GM23248 (cell line): ENCODE measurements at regions not wholly inside any gene's neighbourhood (a gene's known extent, or its start where the extent isn't known, plus 50 kb on each side); places are given as distances from the start of the nearest gene placed in this dataset.

Experiments
- EZH2 ChIP-seq: fragments of 200-600 bp; sonication (generic); IDR thresholded peaks from 2 replicates; pipeline ENCODE4 v1.6.1; 2018; ENCODE audit warnings: antibody characterized with exemption, mild to moderate bottlenecking; ENCODE audit not compliant: insufficient read depth, poor library complexity, severe bottlenecking
- EZH2phosphoT487 ChIP-seq: fragments of 200-600 bp; sonication (generic); IDR thresholded peaks from 2 replicates; pipeline ENCODE4 v1.6.1; 2018; ENCODE audit warnings: antibody characterized with exemption, moderate library complexity, mild to moderate bottlenecking, low read depth; ENCODE audit not compliant: insufficient read depth

DNA sequence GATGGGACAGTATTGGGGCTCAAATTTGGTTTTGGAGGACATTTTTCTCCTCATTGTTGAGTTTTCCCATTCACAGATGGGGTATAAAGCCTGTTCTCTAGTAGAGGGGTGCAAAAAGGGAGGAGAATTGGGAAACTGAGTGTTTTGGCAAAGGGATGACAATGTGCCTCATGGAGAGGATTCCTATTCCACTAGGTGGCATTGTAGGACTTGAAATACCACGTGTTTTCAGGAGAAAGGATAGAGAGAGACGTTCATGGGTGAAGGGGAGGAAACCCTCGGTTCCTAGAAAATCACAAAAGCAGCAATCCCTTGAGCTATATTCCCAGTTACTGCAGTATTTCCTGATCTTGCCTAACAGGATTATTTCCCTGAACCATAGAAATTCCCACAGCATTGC is 113.7 kb upstream of the SRD5A2 start:
- TF ChIP-seq EZH2 (no peak), EZH2phosphoT487 (no peak)
